ENCODE measurements at regions not wholly inside any gene's neighbourhood (a gene's known extent, or its start where the extent isn't known, plus 50 kb on each side); places are given as distances from the start of the nearest gene placed in this dataset.

DNA sequence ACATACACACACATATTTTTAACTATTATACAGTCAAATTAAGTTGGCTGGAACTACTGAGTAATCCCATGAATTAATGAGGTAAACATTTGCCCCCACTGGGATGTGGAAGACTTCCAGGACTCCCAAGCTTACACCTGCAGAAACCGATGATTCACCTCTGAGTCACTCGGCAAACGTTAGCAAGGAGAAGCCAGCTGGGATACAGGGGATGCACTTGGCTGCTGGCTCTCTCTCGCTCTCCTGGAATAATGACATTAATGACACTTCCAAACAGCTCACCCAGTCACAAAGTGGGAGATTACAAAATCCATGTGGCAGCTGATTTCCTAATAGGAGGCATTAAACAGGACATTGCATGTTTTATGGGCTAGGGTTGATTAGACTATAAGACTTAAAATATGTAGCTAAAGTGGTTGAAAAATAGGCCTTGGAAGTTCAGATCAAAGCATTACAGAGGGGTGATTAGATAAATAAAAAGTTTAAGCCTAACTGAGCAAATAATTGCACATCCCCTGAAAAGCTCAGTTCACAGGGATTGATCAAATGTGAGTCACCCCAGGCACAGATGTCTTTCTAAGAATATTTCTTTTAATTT is 500.9 kb downstream of the SOX2 start:
- Histone ChIP-seq H3K27me3 (ENCODE audit: control insufficient read depth, insufficient read depth, low read length) (no peaks in the 10 kb centered on the region), H3K36me3 (ENCODE audit: control insufficient read depth, insufficient read depth, low read length) (no peaks in the 10 kb centered on the region), H3K4me1 (ENCODE audit: control insufficient read depth, insufficient read depth, low read length) (no peaks in the 10 kb centered on the region), H3K4me3 (ENCODE audit: low read length) (no peak overlapping the region), H3K27ac (ENCODE audit: low read length) (no peak overlapping the region), H3K9me3 (replicated peaks; ENCODE audit: control insufficient read depth, low read depth, low read length) (no peaks in the 10 kb centered on the region)
- WGBS (ENCODE audit: insufficient coverage), result no CpG with 5 or more reads among the region's 4 CpGs
- peak; percentile 38 for DNase-seq

DNA sequence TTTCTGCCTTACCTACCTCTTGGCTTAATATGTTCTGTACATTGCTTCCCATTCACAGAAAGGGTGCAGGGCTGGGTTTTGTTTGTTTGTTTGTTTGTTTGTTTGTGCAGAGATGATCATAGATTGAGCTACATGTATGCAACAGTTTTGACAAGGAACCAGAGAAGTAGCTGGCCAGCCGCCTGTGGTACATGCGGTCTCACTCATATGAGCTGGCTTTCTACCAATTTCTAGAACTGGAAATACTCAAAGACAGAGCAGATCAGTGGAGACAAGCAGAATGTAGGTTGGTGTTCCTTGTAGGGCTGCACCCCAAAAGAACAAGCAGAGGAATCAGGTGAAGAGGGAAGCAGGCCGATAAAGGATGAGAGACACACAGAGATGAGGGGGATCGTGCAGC is 502.7 kb downstream of the SOX2 start:
- no CpG with 5 or more reads among the region's 4 CpGs for WGBS (ENCODE audit: insufficient coverage)
- Histone ChIP-seq H3K27ac (ENCODE audit: low read length) (no peak overlapping the region), H3K4me1 (ENCODE audit: control insufficient read depth, insufficient read depth, low read length) (no peaks in the 10 kb centered on the region), H3K36me3 (ENCODE audit: control insufficient read depth, insufficient read depth, low read length) (no peaks in the 10 kb centered on the region), H3K9me3 (replicated peaks; ENCODE audit: control insufficient read depth, low read depth, low read length) (no peaks in the 10 kb centered on the region), H3K27me3 (ENCODE audit: control insufficient read depth, insufficient read depth, low read length) (no peaks in the 10 kb centered on the region), H3K4me3 (ENCODE audit: low read length) (no peak overlapping the region)
- DNase-seq, result peak; percentile 53

DNA sequence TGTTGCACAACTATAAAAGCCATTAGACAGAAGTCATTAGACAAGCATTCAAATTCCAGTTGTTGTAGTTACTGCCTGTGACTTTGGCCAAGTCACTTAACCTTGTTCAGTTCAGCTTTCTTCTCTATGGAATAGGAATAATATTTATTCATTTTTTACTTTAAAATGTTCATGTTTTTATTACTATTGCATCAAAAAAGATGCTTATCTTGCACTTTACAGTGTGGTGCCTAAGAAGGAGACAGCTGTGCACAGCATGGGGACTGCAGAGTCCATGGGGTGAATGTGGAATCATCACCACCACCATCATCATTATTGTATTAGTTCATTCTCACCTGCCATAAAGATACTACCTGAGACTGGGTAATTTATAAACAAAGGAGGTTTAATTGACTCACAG is 504.2 kb downstream of the SOX2 start:
- Histone ChIP-seq H3K9me3 (replicated peaks; ENCODE audit: control insufficient read depth, low read depth, low read length) (no peaks in the 10 kb centered on the region), H3K27me3 (ENCODE audit: control insufficient read depth, insufficient read depth, low read length) (no peaks in the 10 kb centered on the region), H3K4me1 (ENCODE audit: control insufficient read depth, insufficient read depth, low read length) (no peaks in the 10 kb centered on the region), H3K4me3 (ENCODE audit: low read length) (no peak overlapping the region), H3K27ac (ENCODE audit: low read length) (no peak overlapping the region), H3K36me3 (ENCODE audit: control insufficient read depth, insufficient read depth, low read length) (no peaks in the 10 kb centered on the region)
- DNase-seq, result no peak

DNA sequence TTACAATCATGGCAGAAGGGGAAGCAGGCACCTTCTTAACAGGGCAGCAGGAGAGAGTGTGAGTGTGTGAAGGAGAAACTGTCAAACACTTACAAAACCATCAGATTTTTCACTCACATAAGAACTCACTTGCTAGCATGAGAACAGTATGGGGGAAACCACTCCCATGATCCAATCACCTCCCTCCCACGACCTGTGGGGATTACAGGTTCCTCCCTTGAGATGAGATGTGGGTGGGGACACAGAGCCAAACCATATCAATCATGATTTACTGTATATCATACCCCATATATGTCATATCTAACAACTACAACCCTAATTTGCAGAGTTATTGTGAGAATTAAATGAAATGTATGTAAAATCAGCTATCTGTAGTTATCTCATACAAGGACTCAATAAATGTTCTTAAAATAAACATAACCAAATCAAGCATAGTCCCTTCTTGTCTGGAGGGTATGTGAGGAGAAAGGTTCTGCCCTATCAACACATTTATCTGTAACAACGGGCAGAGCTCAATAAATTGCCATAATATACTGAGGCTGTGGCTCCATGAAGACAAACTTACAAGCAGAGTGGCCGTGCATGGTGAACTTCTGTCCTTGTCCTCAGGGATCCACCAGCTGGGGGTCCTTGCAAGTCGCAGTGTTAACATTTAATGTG is 504.7 kb downstream of the SOX2 start:
- no peaks in the 10 kb centered on the region for H3K27me3 ChIP-seq (ENCODE audit: control insufficient read depth, insufficient read depth, low read length)
- no peaks in the 10 kb centered on the region for H3K9me3 ChIP-seq (replicated peaks; ENCODE audit: control insufficient read depth, low read depth, low read length)
- 61% methylated on average over 3 of the region's 4 CpGs for WGBS (ENCODE audit: insufficient coverage)
- DNase-seq, result no peak
- H3K4me1 ChIP-seq (ENCODE audit: control insufficient read depth, insufficient read depth, low read length), result no peaks in the 10 kb centered on the region
- H3K4me3 ChIP-seq (ENCODE audit: low read length), result no peak overlapping the region
- no peak overlapping the region for H3K27ac ChIP-seq (ENCODE audit: low read length)
- no peaks in the 10 kb centered on the region for H3K36me3 ChIP-seq (ENCODE audit: control insufficient read depth, insufficient read depth, low read length)

DNA sequence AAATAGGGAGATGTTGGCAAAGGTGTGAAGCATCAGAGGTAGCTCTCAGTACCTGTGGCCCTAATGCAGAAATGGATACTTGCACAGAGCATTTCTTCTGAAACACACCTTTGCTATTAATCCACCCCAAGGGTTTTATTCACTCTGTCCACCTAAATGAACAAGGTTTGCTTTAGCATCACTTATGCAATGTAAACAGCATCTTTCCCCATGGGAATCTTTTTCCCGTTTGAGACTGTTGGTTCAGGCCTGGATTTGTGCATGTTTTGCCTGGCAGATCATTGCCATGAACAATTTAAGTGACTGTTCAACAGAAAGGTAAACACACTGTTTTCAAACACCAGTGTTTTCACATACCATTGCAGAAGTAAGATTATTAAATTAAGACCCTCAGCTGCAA is 508.3 kb downstream of the SOX2 start:
- no CpG with 5 or more reads among the region's 1 CpG for WGBS (ENCODE audit: insufficient coverage)
- no peak for DNase-seq
- Histone ChIP-seq H3K4me3 (ENCODE audit: low read length) (no peak overlapping the region), H3K36me3 (ENCODE audit: control insufficient read depth, insufficient read depth, low read length) (no peaks in the 10 kb centered on the region), H3K27me3 (ENCODE audit: control insufficient read depth, insufficient read depth, low read length) (no peaks in the 10 kb centered on the region), H3K9me3 (replicated peaks; ENCODE audit: control insufficient read depth, low read depth, low read length) (no peaks in the 10 kb centered on the region), H3K4me1 (ENCODE audit: control insufficient read depth, insufficient read depth, low read length) (no peaks in the 10 kb centered on the region), H3K27ac (ENCODE audit: low read length) (no peak overlapping the region)

DNA sequence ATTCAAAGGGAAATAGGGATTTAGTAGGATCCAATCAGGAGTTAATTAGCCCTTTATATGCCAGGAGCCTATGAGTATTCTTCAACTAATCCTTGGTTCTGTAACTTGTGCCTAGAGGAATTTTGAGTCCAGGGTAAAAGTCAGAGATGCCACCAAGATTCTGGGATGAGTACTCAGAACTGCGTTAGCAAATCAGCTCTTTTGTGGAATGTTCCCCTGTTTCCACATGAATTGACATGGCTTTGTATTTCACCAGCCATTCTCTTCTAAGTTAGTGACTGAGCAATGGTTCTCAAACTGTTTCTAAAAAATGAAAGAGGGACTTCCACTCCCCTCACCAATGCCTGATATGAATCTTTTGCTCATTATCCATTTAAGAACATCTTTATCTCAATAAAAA is 508.7 kb downstream of the SOX2 start:
- Histone ChIP-seq H3K4me1 (ENCODE audit: control insufficient read depth, insufficient read depth, low read length) (no peaks in the 10 kb centered on the region), H3K27me3 (ENCODE audit: control insufficient read depth, insufficient read depth, low read length) (no peaks in the 10 kb centered on the region), H3K36me3 (ENCODE audit: control insufficient read depth, insufficient read depth, low read length) (no peaks in the 10 kb centered on the region), H3K4me3 (ENCODE audit: low read length) (no peak overlapping the region), H3K9me3 (replicated peaks; ENCODE audit: control insufficient read depth, low read depth, low read length) (no peaks in the 10 kb centered on the region), H3K27ac (ENCODE audit: low read length) (no peak overlapping the region)
- no peak for DNase-seq
- WGBS (ENCODE audit: insufficient coverage), result no CpG with 5 or more reads among the region's 1 CpG

DNA sequence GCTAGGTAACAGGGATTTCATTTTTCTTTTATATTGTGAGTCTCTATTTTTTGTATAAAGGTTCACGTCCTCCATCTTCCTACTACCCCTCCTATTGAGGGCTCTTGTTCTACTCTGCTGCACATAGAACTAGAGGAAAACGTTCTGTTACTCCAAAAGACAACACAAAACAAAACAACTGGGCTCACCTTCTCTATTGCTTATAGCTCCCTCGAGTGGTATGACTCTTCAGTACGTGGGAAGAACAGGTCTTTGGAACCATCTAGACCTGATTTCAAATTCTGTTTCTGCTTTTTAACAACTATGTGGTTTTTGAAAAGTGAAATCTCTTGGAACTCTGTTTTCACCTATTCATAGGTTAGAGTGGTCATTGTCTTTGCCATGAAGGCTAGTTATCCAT is 515.3 kb downstream of the SOX2 start:
- H3K27ac ChIP-seq (ENCODE audit: low read length), result no peak overlapping the region
- H3K4me1 ChIP-seq (ENCODE audit: control insufficient read depth, insufficient read depth, low read length), result no peaks in the 10 kb centered on the region
- no CpG with 5 or more reads among the region's 4 CpGs for WGBS (ENCODE audit: insufficient coverage)
- no peaks in the 10 kb centered on the region for H3K9me3 ChIP-seq (replicated peaks; ENCODE audit: control insufficient read depth, low read depth, low read length)
- no peaks in the 10 kb centered on the region for H3K27me3 ChIP-seq (ENCODE audit: control insufficient read depth, insufficient read depth, low read length)
- no peak overlapping the region for H3K4me3 ChIP-seq (ENCODE audit: low read length)
- H3K36me3 ChIP-seq (ENCODE audit: control insufficient read depth, insufficient read depth, low read length), result no peaks in the 10 kb centered on the region
- no peak for DNase-seq

DNA sequence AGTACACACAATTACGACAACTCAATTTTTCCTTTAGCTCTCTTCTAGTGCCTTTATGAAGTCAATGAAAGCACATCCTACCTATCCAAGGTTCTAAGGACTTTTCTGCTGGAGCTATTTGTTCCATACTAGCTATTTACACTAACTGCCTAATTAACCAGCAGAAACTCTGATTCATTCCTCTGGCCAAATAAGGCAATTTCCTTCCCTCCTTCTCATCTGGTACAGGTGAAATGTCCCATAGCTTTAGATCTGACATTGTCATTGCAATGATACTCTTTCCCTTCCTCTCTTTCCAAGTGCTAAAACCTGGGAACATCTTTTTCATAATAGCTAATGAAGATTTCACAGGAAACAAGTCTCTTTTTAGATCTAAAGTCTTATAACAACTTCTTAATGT is 521.7 kb downstream of the SOX2 start:
- Histone ChIP-seq H3K4me3 (ENCODE audit: low read length) (no peak overlapping the region), H3K9me3 (replicated peaks; ENCODE audit: control insufficient read depth, low read depth, low read length) (no peaks in the 10 kb centered on the region), H3K36me3 (ENCODE audit: control insufficient read depth, insufficient read depth, low read length) (no peaks in the 10 kb centered on the region), H3K27ac (ENCODE audit: low read length) (no peak overlapping the region), H3K27me3 (ENCODE audit: control insufficient read depth, insufficient read depth, low read length) (no peaks in the 10 kb centered on the region), H3K4me1 (ENCODE audit: control insufficient read depth, insufficient read depth, low read length) (no peaks in the 10 kb centered on the region)
- DNase-seq, result no peak
- 100% methylated on average over 1 of the region's 1 CpG for WGBS (ENCODE audit: insufficient coverage)

DNA sequence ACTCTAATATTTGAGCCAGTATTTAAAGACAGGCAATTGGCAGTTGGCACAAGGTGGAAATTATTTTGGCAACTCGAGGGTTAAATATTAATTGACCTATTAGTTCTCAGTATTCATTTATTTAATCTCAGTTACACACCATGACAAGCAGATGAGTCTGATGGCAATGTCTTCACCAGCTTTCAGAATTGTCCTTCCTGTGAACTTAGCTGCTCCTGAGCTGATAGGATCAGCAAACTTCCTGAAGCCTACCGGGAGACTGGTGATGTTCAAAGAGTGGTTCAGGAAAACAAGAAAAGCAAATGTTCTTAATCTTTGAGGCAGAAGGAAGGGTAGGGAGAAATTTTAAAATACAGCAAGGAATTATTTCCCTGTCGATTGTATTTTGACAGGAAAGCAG is 522.2 kb downstream of the SOX2 start:
- H3K27me3 ChIP-seq (ENCODE audit: control insufficient read depth, insufficient read depth, low read length), result no peaks in the 10 kb centered on the region
- H3K4me1 ChIP-seq (ENCODE audit: control insufficient read depth, insufficient read depth, low read length), result no peaks in the 10 kb centered on the region
- H3K36me3 ChIP-seq (ENCODE audit: control insufficient read depth, insufficient read depth, low read length), result no peaks in the 10 kb centered on the region
- no peak for DNase-seq
- no peaks in the 10 kb centered on the region for H3K9me3 ChIP-seq (replicated peaks; ENCODE audit: control insufficient read depth, low read depth, low read length)
- no peak overlapping the region for H3K4me3 ChIP-seq (ENCODE audit: low read length)
- WGBS (ENCODE audit: insufficient coverage), result 25% methylated on average over 1 of the region's 3 CpGs
- no peak overlapping the region for H3K27ac ChIP-seq (ENCODE audit: low read length)

DNA sequence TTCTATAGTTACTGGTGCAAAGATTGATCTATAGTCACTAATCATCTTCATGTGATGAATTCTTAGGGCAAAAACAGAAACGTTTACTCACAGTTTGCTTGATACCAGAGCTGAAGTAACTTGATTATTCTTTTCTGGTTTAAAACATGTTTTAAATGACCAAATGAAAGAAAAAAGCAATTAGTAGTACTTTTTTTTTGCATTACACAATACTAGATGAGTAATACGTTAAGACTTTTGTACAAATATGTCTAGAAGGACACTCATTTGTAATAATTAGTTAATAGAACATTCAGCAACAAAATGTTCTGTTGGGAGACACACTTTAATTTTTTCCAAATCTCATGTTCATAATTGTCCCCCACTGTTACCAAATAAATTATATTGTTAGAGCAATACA is 523.2 kb downstream of the SOX2 start:
- H3K9me3 ChIP-seq (replicated peaks; ENCODE audit: control insufficient read depth, low read depth, low read length), result no peaks in the 10 kb centered on the region
- no CpG with 5 or more reads among the region's 2 CpGs for WGBS (ENCODE audit: insufficient coverage)
- no peaks in the 10 kb centered on the region for H3K27me3 ChIP-seq (ENCODE audit: control insufficient read depth, insufficient read depth, low read length)
- no peaks in the 10 kb centered on the region for H3K36me3 ChIP-seq (ENCODE audit: control insufficient read depth, insufficient read depth, low read length)
- no peak overlapping the region for H3K4me3 ChIP-seq (ENCODE audit: low read length)
- no peaks in the 10 kb centered on the region for H3K4me1 ChIP-seq (ENCODE audit: control insufficient read depth, insufficient read depth, low read length)
- DNase-seq, result no peak
- no peak overlapping the region for H3K27ac ChIP-seq (ENCODE audit: low read length)

DNA sequence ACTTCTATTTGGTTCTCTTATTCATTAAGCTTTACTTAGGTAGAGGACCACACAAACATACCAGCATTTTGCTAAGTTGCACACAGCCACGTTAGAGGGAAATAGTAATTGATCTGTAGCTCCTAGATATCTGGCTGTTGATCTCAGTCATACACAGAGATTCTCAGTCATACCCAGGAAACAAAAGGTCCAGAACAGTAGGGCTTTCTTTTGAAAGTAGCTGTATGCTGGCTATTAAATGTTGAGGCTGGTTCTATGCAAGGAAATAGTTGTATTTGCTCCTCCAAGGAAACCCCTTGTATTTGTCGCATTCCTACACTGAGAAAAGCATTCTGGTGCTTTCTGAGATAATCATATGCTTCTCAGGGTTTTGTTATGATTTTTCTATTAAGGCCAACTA is 523.8 kb downstream of the SOX2 start:
- no peaks in the 10 kb centered on the region for H3K9me3 ChIP-seq (replicated peaks; ENCODE audit: control insufficient read depth, low read depth, low read length)
- no CpG with 5 or more reads among the region's 2 CpGs for WGBS (ENCODE audit: insufficient coverage)
- no peak overlapping the region for H3K4me3 ChIP-seq (ENCODE audit: low read length)
- no peak for DNase-seq
- no peaks in the 10 kb centered on the region for H3K4me1 ChIP-seq (ENCODE audit: control insufficient read depth, insufficient read depth, low read length)
- H3K27me3 ChIP-seq (ENCODE audit: control insufficient read depth, insufficient read depth, low read length), result no peaks in the 10 kb centered on the region
- H3K36me3 ChIP-seq (ENCODE audit: control insufficient read depth, insufficient read depth, low read length), result no peaks in the 10 kb centered on the region
- no peak overlapping the region for H3K27ac ChIP-seq (ENCODE audit: low read length)
